HG02623 (cell line): ENCODE measurements at regions not wholly inside any gene's neighbourhood (a gene's known extent, or its start where the extent isn't known, plus 50 kb on each side); places are given as distances from the start of the nearest gene placed in this dataset.
"Not testable (repeated sequence)": the region's sequence is repeated elsewhere in the genome, so short reads cannot be mapped to it uniquely, and the experiment has no call there.

Source experiments
- ATAC-seq: cut with Tn5 transposase; IDR thresholded peaks from one replicate; pipeline ENCODE4 v1.9.1; 2021; ENCODE audit warnings: moderate library complexity; ENCODE audit not compliant: unreplicated experiment

- no peak for ATAC-seq
Observed at GRCh38 chr18:54433368-54433767, 75.7 kb downstream of the C18orf54 start.

- no peak for ATAC-seq
Observed at GRCh38 chr18:54433857-54434256, 76.2 kb downstream of the C18orf54 start.

- ATAC-seq, result no peak
Observed at GRCh38 chr18:54434453-54434852, 76.7 kb downstream of the C18orf54 start.

GRCh38 chr18:54436501-54436900 lies 78.8 kb downstream of the C18orf54 start:
- ATAC-seq, result no peak

GRCh38 chr18:54440292-54440691 lies 82.6 kb downstream of the C18orf54 start:
- ATAC-seq, result no peak

GRCh38 chr18:54444319-54444914 lies 86.7 kb downstream of the C18orf54 start:
- no peak for ATAC-seq

GRCh38 chr18:54453996-54454395 lies 96.3 kb downstream of the C18orf54 start:
- no peak for ATAC-seq

- ATAC-seq, result no peak
Observed at GRCh38 chr18:54465502-54465901, 107.8 kb downstream of the C18orf54 start.

- no peak for ATAC-seq
Observed at GRCh38 chr18:54466248-54467005, 108.7 kb downstream of the C18orf54 start.

- ATAC-seq, result no peak
Observed at GRCh38 chr18:54479365-54479764, 111.7 kb upstream of the DYNAP start.

- no peak for ATAC-seq
Observed at GRCh38 chr18:54480616-54481015, 110.4 kb upstream of the DYNAP start.

- ATAC-seq, result not testable (repeated sequence)
Observed at GRCh38 chr18:54502451-54502850, 88.6 kb upstream of the DYNAP start.

- no peak for ATAC-seq
Observed at GRCh38 chr18:54503131-54503894, 87.7 kb upstream of the DYNAP start.

GRCh38 chr18:54506516-54507261 lies 84.4 kb upstream of the DYNAP start:
- peak; percentile 56 for ATAC-seq

- no peak for ATAC-seq
Observed at GRCh38 chr18:54509793-54510192, 81.3 kb upstream of the DYNAP start.

GRCh38 chr18:54515149-54515548 lies 75.9 kb upstream of the DYNAP start:
- no peak for ATAC-seq

GRCh38 chr18:54517521-54517920 lies 73.5 kb upstream of the DYNAP start:
- ATAC-seq, result no peak

GRCh38 chr18:54521846-54522245 lies 69.2 kb upstream of the DYNAP start:
- no peak for ATAC-seq

- ATAC-seq, result no peak
Observed at GRCh38 chr18:54528942-54529376, 62.1 kb upstream of the DYNAP start.

GRCh38 chr18:54529444-54529843 lies 61.6 kb upstream of the DYNAP start:
- no peak for ATAC-seq

- ATAC-seq, result no peak
Observed at GRCh38 chr18:54530285-54530684, 60.8 kb upstream of the DYNAP start.
